ENCODE measurements at regions not wholly inside any gene's neighbourhood (a gene's known extent, or its start where the extent isn't known, plus 50 kb on each side); places are given as distances from the start of the nearest gene placed in this dataset.

GRCh38 chr18:50458366-50458765, 83.5 kb downstream of the SKA1 start:
- H3K4me3 ChIP-seq (ENCODE audit: low read depth, low read length) = no peak overlapping the region
- H3K27me3 ChIP-seq (ENCODE audit: control insufficient read depth, insufficient read depth, low read length) = no peaks in the 10 kb centered on the region
- no peak overlapping the region for H3K27ac ChIP-seq (ENCODE audit: low read depth, low read length)
- ChIA-PET POLR2A (no interaction called here), CTCF (no interaction called here)
- DNase-seq (ENCODE audit: low read depth, low spot score) = no peak
- no peak for TF ChIP-seq CTCF (IDR thresholded peaks at IDR 0.05; ENCODE audit: low read depth, low read length)
- no peaks in the 10 kb centered on the region for H3K9me3 ChIP-seq (ENCODE audit: control insufficient read depth, insufficient read depth, low read length)

DNA sequence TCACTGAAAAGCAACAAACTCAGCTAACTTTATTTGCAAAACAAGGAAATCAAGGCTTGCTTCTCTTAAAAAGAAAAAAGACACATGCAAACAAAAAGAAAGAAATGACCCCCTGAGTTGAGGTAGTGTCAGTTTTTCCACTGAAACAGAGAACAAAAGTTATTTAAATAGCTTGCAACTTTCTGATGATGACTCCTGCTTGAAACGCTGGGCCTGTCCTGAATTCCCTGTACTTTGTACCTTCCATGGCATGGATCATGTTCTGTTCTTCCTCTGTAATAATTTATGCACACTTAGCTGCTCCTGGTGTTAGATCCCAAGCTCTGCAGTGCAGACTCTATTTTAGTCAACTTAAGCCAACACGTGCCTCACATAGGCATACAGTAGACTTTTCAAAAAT, 84.0 kb downstream of the SKA1 start:
- H3K27me3 ChIP-seq (ENCODE audit: control insufficient read depth, insufficient read depth, low read length) = no peaks in the 10 kb centered on the region
- H3K27ac ChIP-seq (ENCODE audit: low read depth, low read length) = no peak overlapping the region
- no peak for TF ChIP-seq CTCF (IDR thresholded peaks at IDR 0.05; ENCODE audit: low read depth, low read length)
- no peak overlapping the region for H3K4me3 ChIP-seq (ENCODE audit: low read depth, low read length)
- ChIA-PET CTCF (no interaction called here), POLR2A (no interaction called here)
- DNase-seq (ENCODE audit: low read depth, low spot score) = no peak
- no peaks in the 10 kb centered on the region for H3K9me3 ChIP-seq (ENCODE audit: control insufficient read depth, insufficient read depth, low read length)

- ChIA-PET POLR2A (no interaction called here), CTCF (no interaction called here)
- H3K9me3 ChIP-seq (ENCODE audit: control insufficient read depth, insufficient read depth, low read length) = no peaks in the 10 kb centered on the region
- DNase-seq (ENCODE audit: low read depth, low spot score) = no peak
- TF ChIP-seq CTCF (IDR thresholded peaks at IDR 0.05; ENCODE audit: low read depth, low read length) = no peak
- H3K4me3 ChIP-seq (ENCODE audit: low read depth, low read length) = no peak overlapping the region
- H3K27ac ChIP-seq (ENCODE audit: low read depth, low read length) = no peak overlapping the region
- no peaks in the 10 kb centered on the region for H3K27me3 ChIP-seq (ENCODE audit: control insufficient read depth, insufficient read depth, low read length)
Observed at GRCh38 chr18:50460062-50460461, 85.2 kb downstream of the SKA1 start.

GRCh38 chr18:50460716-50461115, 85.9 kb downstream of the SKA1 start:
- ChIA-PET POLR2A (no interaction called here), CTCF (no interaction called here)
- Histone ChIP-seq H3K4me3 (ENCODE audit: low read depth, low read length) (no peak overlapping the region), H3K27me3 (ENCODE audit: control insufficient read depth, insufficient read depth, low read length) (no peaks in the 10 kb centered on the region), H3K9me3 (ENCODE audit: control insufficient read depth, insufficient read depth, low read length) (no peaks in the 10 kb centered on the region), H3K27ac (ENCODE audit: low read depth, low read length) (no peak overlapping the region)
- DNase-seq (ENCODE audit: low read depth, low spot score) = no peak
- no peak for TF ChIP-seq CTCF (IDR thresholded peaks at IDR 0.05; ENCODE audit: low read depth, low read length)

DNA sequence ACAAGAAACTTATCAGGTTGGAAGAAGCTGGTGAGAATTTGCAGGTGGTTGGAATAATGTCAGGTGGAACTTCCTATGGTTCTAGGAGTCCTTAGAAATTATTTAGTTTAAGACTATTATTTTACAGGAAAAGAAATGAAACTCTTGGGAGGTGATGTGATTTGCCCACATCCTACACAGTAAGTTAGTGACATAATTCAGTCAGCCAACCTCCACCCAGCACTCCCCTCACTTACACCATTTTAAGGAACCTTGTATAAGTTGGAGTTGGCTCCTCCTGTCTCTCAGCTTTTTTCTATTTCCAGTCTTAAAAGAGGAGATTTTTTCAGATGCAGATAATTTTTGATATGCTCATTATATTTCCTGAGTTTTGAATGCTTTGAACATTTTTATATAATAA, 86.4 kb downstream of the SKA1 start:
- H3K27me3 ChIP-seq (ENCODE audit: control insufficient read depth, insufficient read depth, low read length) = no peaks in the 10 kb centered on the region
- ChIA-PET POLR2A (no interaction called here), CTCF (no interaction called here)
- TF ChIP-seq CTCF (IDR thresholded peaks at IDR 0.05; ENCODE audit: low read depth, low read length) = no peak
- no peak overlapping the region for H3K4me3 ChIP-seq (ENCODE audit: low read depth, low read length)
- H3K9me3 ChIP-seq (ENCODE audit: control insufficient read depth, insufficient read depth, low read length) = no peaks in the 10 kb centered on the region
- no peak for DNase-seq (ENCODE audit: low read depth, low spot score)
- no peak overlapping the region for H3K27ac ChIP-seq (ENCODE audit: low read depth, low read length)
